ENCODE measurements at regions not wholly inside any gene's neighbourhood (a gene's known extent, or its start where the extent isn't known, plus 50 kb on each side); places are given as distances from the start of the nearest gene placed in this dataset.

GRCh38 chr12:98073610-98074009 is 441.8 kb upstream of the TMPO start:
- DNase-seq = no peak

GRCh38 chr12:98074286-98074685 is 441.1 kb upstream of the TMPO start:
- no peak for DNase-seq

GRCh38 chr12:98084391-98084790 is 431.0 kb upstream of the TMPO start:
- DNase-seq = no peak

GRCh38 chr12:98085046-98085755 is 430.2 kb upstream of the TMPO start:
- DNase-seq = no peak

- no peak for DNase-seq
These were observed 424.7 kb upstream of the TMPO start for GRCh38 chr12:98090731-98091130.

- no peak for DNase-seq
These were observed 419.0 kb upstream of the TMPO start for GRCh38 chr12:98096436-98096835.

- DNase-seq = no peak
These were observed 409.2 kb upstream of the TMPO start for GRCh38 chr12:98106031-98106683.

GRCh38 chr12:98109266-98109665 is 406.1 kb upstream of the TMPO start:
- no peak for DNase-seq

- no peak for DNase-seq
These were observed 404.9 kb upstream of the TMPO start for GRCh38 chr12:98110536-98110935.

GRCh38 chr12:98113548-98113947 is 401.8 kb upstream of the TMPO start:
- no peak for DNase-seq

GRCh38 chr12:98121963-98122362 is 393.4 kb upstream of the TMPO start:
- no peak for DNase-seq

- DNase-seq = no peak
These were observed 392.3 kb upstream of the TMPO start for GRCh38 chr12:98123021-98123461.

GRCh38 chr12:98126637-98127335 is 388.6 kb upstream of the TMPO start:
- DNase-seq = no peak

GRCh38 chr12:98127336-98127679 is 388.1 kb upstream of the TMPO start:
- no peak for DNase-seq

GRCh38 chr12:98127854-98128253 is 387.5 kb upstream of the TMPO start:
- DNase-seq = no peak

- no peak for DNase-seq
These were observed 378.8 kb upstream of the TMPO start for GRCh38 chr12:98136544-98136943.

GRCh38 chr12:98137278-98137677 is 378.1 kb upstream of the TMPO start:
- no peak for DNase-seq

- DNase-seq = no peak
These were observed 370.4 kb upstream of the TMPO start for GRCh38 chr12:98144953-98145352.

- no peak for DNase-seq
These were observed 369.3 kb upstream of the TMPO start for GRCh38 chr12:98146043-98146442.

- DNase-seq = no peak
These were observed 368.9 kb upstream of the TMPO start for GRCh38 chr12:98146487-98146886.

- DNase-seq = no peak
These were observed 366.1 kb upstream of the TMPO start for GRCh38 chr12:98149270-98149669.

- no peak for DNase-seq
These were observed 365.6 kb upstream of the TMPO start for GRCh38 chr12:98149691-98150210.

GRCh38 chr12:98151105-98151590 is 364.2 kb upstream of the TMPO start:
- DNase-seq = no peak

GRCh38 chr12:98151984-98152383 is 363.4 kb upstream of the TMPO start:
- DNase-seq = no peak
